KMS-11 (cell line): ENCODE measurements at regions not wholly inside any gene's neighbourhood (a gene's known extent, or its start where the extent isn't known, plus 50 kb on each side); places are given as distances from the start of the nearest gene placed in this dataset.

Experiments used
- H2AFZ ChIP-seq: fragments of 200-600 bp; sonication (generic); 2 replicates; pipeline ENCODE4 v1.6.1; 2016; ENCODE audit warnings: antibody characterized with exemption, mixed run types, low read depth
- H3K27ac ChIP-seq: fragments of 200-600 bp; sonication (generic); 2 replicates; pipeline ENCODE4 v1.6.1; 2016; ENCODE audit warnings: mild to moderate bottlenecking, mixed run types
- H3K27me3 ChIP-seq: fragments of 200-600 bp; sonication (generic); 2 replicates; pipeline ENCODE4 v1.6.1; 2017; ENCODE audit warnings: mild to moderate bottlenecking, low read depth, mixed run types, moderate library complexity; ENCODE audit not compliant: insufficient read depth
- H3K36me3 ChIP-seq: fragments of 200-600 bp; sonication (generic); 2 replicates; pipeline ENCODE4 v1.6.1; 2017; ENCODE audit warnings: mild to moderate bottlenecking, mixed run types; ENCODE audit not compliant: insufficient read depth
- H3K4me1 ChIP-seq: fragments of 200-600 bp; sonication (generic); 2 replicates; pipeline ENCODE4 v1.6.1; 2016; ENCODE audit warnings: mild to moderate bottlenecking, low read depth, mixed run types; ENCODE audit not compliant: poor library complexity, severe bottlenecking
- H3K4me2 ChIP-seq: fragments of 200-600 bp; sonication (generic); 2 replicates; pipeline ENCODE4 v1.7.0; 2016; ENCODE audit warnings: mild to moderate bottlenecking, mixed run types
- H3K4me3 ChIP-seq: fragments of 200-600 bp; sonication (generic); IDR thresholded peaks from 2 replicates; pipeline ENCODE4 v1.6.1; 2017; ENCODE audit warnings: low read depth, low read length, mixed read lengths; ENCODE audit not compliant: insufficient read depth
- H3K79me2 ChIP-seq: fragments of 200-600 bp; sonication (generic); 2 replicates; pipeline ENCODE4 v1.6.1; 2016; ENCODE audit warnings: low read depth, mixed run types; ENCODE audit not compliant: insufficient read depth
- H3K9ac ChIP-seq: fragments of 200-600 bp; sonication (generic); 2 replicates; pipeline ENCODE4 v1.6.1; 2016; ENCODE audit warnings: mild to moderate bottlenecking, mixed run types
- H4K20me1 ChIP-seq: fragments of 200-600 bp; sonication (generic); 2 replicates; pipeline ENCODE4 v1.6.1; 2016; ENCODE audit warnings: mild to moderate bottlenecking, mixed run types; ENCODE audit not compliant: insufficient read depth
- CTCF ChIP-seq: fragments of 200-600 bp; sonication (generic); conservative IDR thresholded peaks from 2 replicates; pipeline ENCODE4 v1.6.1; 2017; ENCODE audit warnings: low read depth, mild to moderate bottlenecking, antibody characterized with exemption, low read length, moderate library complexity, mixed read lengths

- no peaks in the 10 kb centered on the region for H3K36me3 ChIP-seq
- no peaks in the 10 kb centered on the region for H4K20me1 ChIP-seq
- no peaks in the 10 kb centered on the region for H3K27me3 ChIP-seq
- TF ChIP-seq CTCF = no peak
- H3K9ac ChIP-seq = no peak overlapping the region
- H3K4me2 ChIP-seq = no peak overlapping the region
- no peak overlapping the region for H3K4me3 ChIP-seq
- no peak overlapping the region for H3K27ac ChIP-seq
- H3K4me1 ChIP-seq = no peaks in the 10 kb centered on the region
- no peak overlapping the region for H2AFZ ChIP-seq
- no peaks in the 10 kb centered on the region for H3K79me2 ChIP-seq
Observed at GRCh38 chr2:194723446-194723845, 933.6 kb upstream of the SLC39A10 start.

GRCh38 chr2:194721227-194721626 is 935.8 kb upstream of the SLC39A10 start:
- Histone ChIP-seq H3K27me3 (no peaks in the 10 kb centered on the region), H3K9ac (no peak overlapping the region), H3K27ac (no peak overlapping the region), H3K4me2 (no peak overlapping the region), H3K36me3 (no peaks in the 10 kb centered on the region), H3K79me2 (no peaks in the 10 kb centered on the region), H2AFZ (no peak overlapping the region), H3K4me1 (no peaks in the 10 kb centered on the region), H4K20me1 (no peaks in the 10 kb centered on the region), H3K4me3 (no peak overlapping the region)
- no peak for TF ChIP-seq CTCF

- Histone ChIP-seq H3K4me1 (no peaks in the 10 kb centered on the region), H3K4me2 (no peak overlapping the region), H3K4me3 (no peak overlapping the region), H2AFZ (no peak overlapping the region), H3K27ac (no peak overlapping the region), H4K20me1 (no peaks in the 10 kb centered on the region), H3K79me2 (no peaks in the 10 kb centered on the region), H3K27me3 (no peaks in the 10 kb centered on the region), H3K36me3 (no peaks in the 10 kb centered on the region), H3K9ac (no peak overlapping the region)
- no peak for TF ChIP-seq CTCF
Observed at GRCh38 chr2:194720462-194720861, 936.6 kb upstream of the SLC39A10 start.

GRCh38 chr2:194718881-194719280 is 938.1 kb upstream of the SLC39A10 start:
- H3K27ac ChIP-seq = no peak overlapping the region
- H3K4me1 ChIP-seq = no peaks in the 10 kb centered on the region
- no peak overlapping the region for H3K4me3 ChIP-seq
- H3K4me2 ChIP-seq = no peak overlapping the region
- H2AFZ ChIP-seq = no peak overlapping the region
- H3K36me3 ChIP-seq = no peaks in the 10 kb centered on the region
- no peaks in the 10 kb centered on the region for H3K79me2 ChIP-seq
- no peak overlapping the region for H3K9ac ChIP-seq
- no peaks in the 10 kb centered on the region for H3K27me3 ChIP-seq
- no peak for TF ChIP-seq CTCF
- no peaks in the 10 kb centered on the region for H4K20me1 ChIP-seq

- H3K27me3 ChIP-seq = no peaks in the 10 kb centered on the region
- no peaks in the 10 kb centered on the region for H3K36me3 ChIP-seq
- no peak overlapping the region for H3K27ac ChIP-seq
- no peak overlapping the region for H3K9ac ChIP-seq
- no peak for TF ChIP-seq CTCF
- no peaks in the 10 kb centered on the region for H3K79me2 ChIP-seq
- H3K4me3 ChIP-seq = no peak overlapping the region
- H4K20me1 ChIP-seq = no peaks in the 10 kb centered on the region
- no peaks in the 10 kb centered on the region for H3K4me1 ChIP-seq
- H3K4me2 ChIP-seq = no peak overlapping the region
- no peak overlapping the region for H2AFZ ChIP-seq
Observed at GRCh38 chr2:194714541-194714940, 942.5 kb upstream of the SLC39A10 start.
